Right lung (tissue), 2 donors: ENCODE measurements at regions not wholly inside any gene's neighbourhood (a gene's known extent, or its start where the extent isn't known, plus 50 kb on each side); places are given as distances from the start of the nearest gene placed in this dataset.

Source experiments
- DNase-seq, 2 donors: peaks; one replicate each; pipeline ENCODE4 v3.0.0-alpha.2; 2013

GRCh38 chr12:18207266-18207665 lies 54.1 kb upstream of the PIK3C2G start:
- no peak for DNase-seq

- no peak for DNase-seq
These were observed 55.1 kb upstream of the PIK3C2G start for GRCh38 chr12:18206198-18206597.

- no peak for DNase-seq
These were observed 57.3 kb upstream of the PIK3C2G start for GRCh38 chr12:18204053-18204452.

GRCh38 chr12:18192119-18192518 lies 69.2 kb upstream of the PIK3C2G start:
- DNase-seq = no peak

GRCh38 chr12:18183141-18183540 lies 78.2 kb upstream of the PIK3C2G start:
- no peak for DNase-seq

- no peak for DNase-seq
These were observed 81.6 kb upstream of the RERGL start for GRCh38 chr12:18171571-18171970.

GRCh38 chr12:18168016-18168415 lies 78.0 kb upstream of the RERGL start:
- no peak for DNase-seq

- DNase-seq = no peak
These were observed 75.9 kb upstream of the RERGL start for GRCh38 chr12:18165889-18166288.

GRCh38 chr12:18165422-18165871 lies 75.5 kb upstream of the RERGL start:
- no peak for DNase-seq

GRCh38 chr12:18160901-18161300 lies 70.9 kb upstream of the RERGL start:
- DNase-seq = no peak

- DNase-seq = no peak
These were observed 69.0 kb upstream of the RERGL start for GRCh38 chr12:18158774-18159557.

- no peak for DNase-seq
These were observed 63.8 kb upstream of the RERGL start for GRCh38 chr12:18153826-18154225.

- no peak for DNase-seq
These were observed 61.0 kb upstream of the RERGL start for GRCh38 chr12:18151036-18151435.

GRCh38 chr12:18148961-18149360 lies 59.0 kb upstream of the RERGL start:
- no peak for DNase-seq

- DNase-seq = peak; percentile 30 to 46
These were observed 56.4 kb upstream of the RERGL start for GRCh38 chr12:18146363-18146762.

- peak; percentile 28 to 41 for DNase-seq
These were observed 55.9 kb upstream of the RERGL start for GRCh38 chr12:18145924-18146323.

- no peak for DNase-seq
These were observed 51.3 kb upstream of the RERGL start for GRCh38 chr12:18141048-18141982.

- DNase-seq = peak in 1 of 2 donors; percentile 33
These were observed 50.1 kb upstream of the RERGL start for GRCh38 chr12:18139989-18140596.
